RKO (cell line): ENCODE measurements at regions not wholly inside any gene's neighbourhood (a gene's known extent, or its start where the extent isn't known, plus 50 kb on each side); places are given as distances from the start of the nearest gene placed in this dataset.
A peak's percentile ranks its signal among the peaks of the same experiment; 100 is the strongest.

Experiments
- DNase-seq: peaks from one replicate; pipeline ENCODE4 v3.0.0-alpha.2; 2016; ENCODE audit warnings: low spot score

DNA sequence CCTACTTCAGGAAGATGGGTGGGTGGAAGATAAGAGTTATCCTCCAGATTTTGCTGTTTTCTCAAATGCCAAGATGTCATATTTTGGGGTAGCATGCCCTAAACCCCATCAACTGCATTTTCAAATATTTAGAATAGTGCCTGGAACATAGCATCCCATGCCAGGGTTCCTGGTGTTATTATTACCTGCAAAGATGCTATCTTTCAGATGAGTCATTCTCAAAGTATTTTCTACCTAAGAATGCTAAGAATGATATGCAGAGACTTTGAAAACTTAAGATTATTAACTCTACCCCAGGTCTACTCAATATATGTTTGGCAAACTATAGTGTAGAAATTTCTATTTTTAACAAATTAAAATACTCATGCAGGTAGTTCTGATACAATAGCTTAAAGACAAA lies 934.3 kb upstream of the SLIT2 start:
- DNase-seq = no peak

DNA sequence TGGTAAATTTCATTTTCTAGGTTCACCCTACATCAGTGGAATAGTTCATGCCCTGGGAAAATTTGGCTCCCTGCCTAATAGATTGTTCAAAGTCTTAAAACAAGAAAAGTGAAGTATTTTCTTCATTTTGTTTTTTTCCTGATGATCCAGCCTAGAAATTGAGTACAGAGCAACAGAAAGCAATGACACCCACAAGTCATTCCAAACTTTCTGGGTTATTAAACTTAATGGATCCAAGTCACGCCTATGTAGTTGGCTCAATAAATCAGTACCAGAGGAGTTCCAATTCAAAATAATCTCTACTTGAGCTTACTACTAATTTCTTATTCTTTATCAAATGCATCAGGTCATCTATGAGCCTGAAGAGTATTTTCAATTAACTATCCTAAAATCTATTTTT lies 937.6 kb upstream of the SLIT2 start:
- no peak for DNase-seq

DNA sequence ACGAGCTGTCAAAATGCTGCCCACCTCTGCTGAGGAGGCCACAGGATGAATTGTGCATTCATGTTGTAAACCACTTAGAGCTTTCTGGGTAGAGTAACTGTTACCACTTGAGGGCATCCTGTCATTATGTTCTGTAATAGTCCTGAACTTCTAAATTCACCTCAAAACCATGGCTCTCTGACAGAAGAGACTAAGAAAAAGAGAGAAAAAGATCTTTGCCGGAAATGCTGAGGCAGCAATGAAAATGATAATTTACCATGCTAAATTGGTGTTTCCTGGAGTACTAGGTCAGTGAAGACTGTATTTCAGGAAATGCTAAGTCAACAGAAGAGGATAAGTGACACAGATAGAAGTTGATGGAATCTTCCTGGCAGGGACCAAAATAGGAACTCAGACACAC lies 942.3 kb upstream of the SLIT2 start:
- peak; percentile 11 for DNase-seq

DNA sequence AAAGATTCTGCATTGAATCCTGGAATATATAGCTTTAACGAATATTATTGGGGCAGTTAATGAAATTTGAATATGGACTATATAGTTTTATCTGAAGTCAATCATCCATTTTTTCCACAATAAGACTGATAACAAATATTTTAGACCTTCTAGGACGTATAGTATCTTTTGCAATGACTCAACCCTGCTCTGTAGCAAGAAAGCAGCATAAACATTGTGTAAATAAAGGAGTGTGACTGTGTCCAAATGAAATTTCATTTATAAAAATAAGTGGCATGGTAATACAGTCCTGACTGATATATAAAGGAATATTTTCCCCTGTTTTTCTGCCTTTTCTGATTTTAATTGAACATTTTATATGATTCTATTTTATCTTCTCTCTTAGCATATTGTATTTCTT lies 947.7 kb upstream of the SLIT2 start:
- no peak for DNase-seq

DNA sequence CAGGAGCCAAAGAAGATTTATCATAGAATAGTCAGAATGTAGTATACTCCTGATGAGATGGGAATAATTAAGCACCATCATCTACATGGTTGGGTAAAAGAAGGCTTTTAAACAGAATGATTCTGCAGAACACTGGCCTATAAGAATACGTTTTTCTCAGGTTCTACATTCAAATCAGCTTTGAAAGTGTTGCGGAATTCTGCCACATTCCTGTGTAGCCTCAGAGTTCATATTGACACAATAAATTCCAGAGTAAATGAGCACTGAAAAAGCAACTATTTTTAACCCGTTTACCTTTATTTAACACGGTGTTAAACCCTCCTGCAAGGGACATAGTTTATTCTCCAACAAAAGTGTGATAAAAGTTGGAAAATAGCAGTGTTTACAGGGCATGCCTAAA lies 950.2 kb upstream of the SLIT2 start:
- no peak for DNase-seq

GRCh38 chr4:19300213-19300612 lies 951.5 kb upstream of the SLIT2 start:
- no peak for DNase-seq

DNA sequence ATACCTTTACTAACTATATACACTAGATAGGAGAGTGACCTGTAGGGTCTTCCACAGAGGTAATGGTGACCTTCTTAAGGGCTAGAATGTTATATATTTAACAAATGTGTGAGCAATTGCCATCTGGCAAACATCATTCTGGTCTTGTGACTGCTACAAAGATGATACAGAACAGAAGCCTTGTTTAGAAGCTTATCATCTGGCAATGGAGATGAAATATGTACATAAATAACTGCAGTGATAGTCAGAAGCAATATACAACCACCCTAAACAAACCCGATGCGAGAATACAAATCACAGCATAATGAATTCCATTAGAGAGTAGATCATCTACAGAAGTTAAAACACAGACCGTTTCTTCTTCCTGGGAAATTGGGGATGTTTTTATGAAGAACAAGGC lies 952.7 kb upstream of the SLIT2 start:
- no peak for DNase-seq

GRCh38 chr4:19293781-19294180 lies 957.9 kb upstream of the SLIT2 start:
- DNase-seq = no peak

GRCh38 chr4:19293080-19293479 lies 958.6 kb upstream of the SLIT2 start:
- no peak for DNase-seq

- DNase-seq = no peak
These were observed 964.8 kb upstream of the SLIT2 start for GRCh38 chr4:19286924-19287323.

DNA sequence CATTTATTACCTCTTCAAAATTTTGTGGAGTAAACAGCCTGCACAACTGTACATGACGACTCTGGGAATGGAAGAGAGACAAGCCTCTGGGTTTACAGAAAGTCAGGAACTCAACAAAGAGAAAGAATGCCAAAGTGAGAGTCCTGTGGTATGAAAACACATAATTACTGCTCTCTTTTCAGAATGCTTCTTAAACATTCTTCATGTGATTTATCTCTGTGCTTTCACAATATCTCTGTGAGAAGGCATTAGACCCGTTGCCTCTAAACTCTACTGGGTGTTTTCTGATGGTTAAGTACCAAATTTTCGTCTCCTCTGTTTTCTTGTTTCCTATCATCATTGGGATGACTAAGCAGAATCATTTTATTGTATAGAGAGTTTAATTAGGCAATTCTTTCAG lies 966.6 kb upstream of the SLIT2 start:
- no peak for DNase-seq

- no peak for DNase-seq
These were observed 973.0 kb upstream of the SLIT2 start for GRCh38 chr4:19278665-19279064.

DNA sequence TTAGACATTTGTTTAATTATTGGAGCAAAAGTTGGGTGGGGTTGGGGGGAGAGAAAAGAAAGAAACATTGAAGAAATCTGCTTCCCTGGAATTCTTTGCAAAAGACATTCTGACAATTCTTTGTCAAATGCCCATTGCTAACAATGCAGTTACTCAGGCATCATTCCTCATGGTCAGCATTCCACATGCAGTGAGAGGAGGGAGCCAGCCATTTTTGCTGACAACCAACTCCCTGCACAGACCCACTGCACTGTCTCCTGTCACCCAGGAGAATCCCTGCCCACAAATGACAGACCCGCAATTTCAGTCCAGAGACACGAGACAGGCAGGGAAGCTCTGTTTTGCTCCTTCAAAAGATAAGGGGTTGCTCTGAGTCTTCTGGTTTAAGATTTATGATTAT lies 985.1 kb upstream of the SLIT2 start:
- no peak for DNase-seq

- no peak for DNase-seq
These were observed 989.2 kb upstream of the SLIT2 start for GRCh38 chr4:19262467-19262866.

GRCh38 chr4:19260346-19260745 lies 991.4 kb upstream of the SLIT2 start:
- DNase-seq = no peak

DNA sequence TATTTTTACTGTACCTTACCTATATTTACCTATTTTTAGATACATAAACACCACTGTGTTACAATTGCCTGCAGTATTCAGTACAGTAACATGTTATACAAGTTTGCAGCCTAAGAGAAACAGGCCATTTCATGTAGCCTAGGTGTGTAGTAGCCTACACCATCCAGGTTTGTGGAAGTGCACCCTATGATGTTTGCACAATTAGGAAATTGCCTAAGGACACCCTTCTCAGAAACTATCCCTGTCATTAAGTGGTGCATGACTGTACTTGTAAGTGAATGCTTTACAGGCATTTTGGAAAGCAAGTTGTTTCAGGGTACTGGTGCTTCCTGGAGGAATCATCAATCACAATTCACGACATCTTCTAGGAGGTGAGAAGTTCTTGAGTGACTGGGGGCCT lies 991.8 kb upstream of the SLIT2 start:
- DNase-seq = no peak

DNA sequence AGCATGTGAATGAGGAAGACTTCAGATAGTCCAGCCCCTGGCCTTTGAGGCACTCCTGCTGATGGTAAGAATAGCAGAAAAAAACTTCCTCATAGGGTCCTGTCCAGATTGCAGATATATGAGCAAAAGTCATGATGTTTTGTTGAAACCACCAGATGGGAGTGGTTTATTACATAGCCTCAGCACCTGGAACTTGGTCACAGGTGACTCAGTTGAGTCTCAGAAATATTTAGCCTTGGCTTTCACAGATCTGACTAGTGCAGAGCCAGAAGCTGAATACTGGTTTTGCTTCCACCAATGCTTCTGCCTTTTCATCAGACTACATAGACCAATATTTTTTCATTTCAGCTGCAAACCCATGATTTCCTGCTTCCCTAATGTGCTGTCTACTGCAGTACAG lies 994.9 kb upstream of the SLIT2 start:
- no peak for DNase-seq

GRCh38 chr4:19254486-19254885 lies 997.2 kb upstream of the SLIT2 start:
- no peak for DNase-seq

GRCh38 chr4:19248023-19248422 lies 1003.7 kb upstream of the SLIT2 start:
- DNase-seq = no peak

- no peak for DNase-seq
These were observed 1009.8 kb upstream of the SLIT2 start for GRCh38 chr4:19241895-19242294.

DNA sequence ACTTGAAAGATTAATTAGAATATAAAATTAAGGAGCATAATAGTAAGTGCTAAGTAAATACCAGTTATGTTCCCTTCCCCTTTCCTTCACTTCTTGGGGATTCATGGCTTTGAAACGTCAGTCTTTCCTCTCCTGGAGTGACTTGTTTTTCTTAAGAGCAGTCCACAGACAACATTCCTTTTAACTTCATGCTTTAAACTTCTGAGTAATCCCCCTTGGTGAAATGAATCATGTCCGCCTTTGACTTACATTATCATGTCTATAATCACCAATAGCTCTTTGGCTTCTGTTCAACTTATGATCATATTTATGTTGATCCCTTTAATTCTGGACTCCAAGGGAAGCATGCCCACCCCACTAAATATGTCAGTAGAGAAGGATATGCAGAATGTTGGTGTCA lies 1012.1 kb upstream of the SLIT2 start:
- DNase-seq = peak; percentile 18

DNA sequence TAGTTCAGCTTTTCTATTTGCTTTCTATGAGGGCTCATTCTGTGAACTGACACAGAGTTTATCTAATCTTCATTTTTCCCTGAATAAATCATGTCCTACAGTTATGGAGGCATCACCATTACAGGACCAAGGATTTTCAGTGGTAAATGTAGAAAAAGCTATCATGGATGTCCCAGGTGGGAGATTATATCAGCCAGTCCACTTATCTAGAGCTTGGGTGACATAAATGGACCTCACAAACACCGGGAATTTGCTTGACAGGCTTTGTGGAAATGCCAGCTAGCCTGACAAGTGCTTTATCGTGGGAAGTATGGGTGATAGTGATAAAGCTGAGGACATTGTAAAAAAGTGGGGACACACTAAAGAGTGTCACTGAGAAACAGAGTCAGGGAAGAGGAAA lies 1015.2 kb upstream of the SLIT2 start:
- no peak for DNase-seq

GRCh38 chr4:19230906-19231545 lies 1020.7 kb upstream of the SLIT2 start:
- no peak for DNase-seq

DNA sequence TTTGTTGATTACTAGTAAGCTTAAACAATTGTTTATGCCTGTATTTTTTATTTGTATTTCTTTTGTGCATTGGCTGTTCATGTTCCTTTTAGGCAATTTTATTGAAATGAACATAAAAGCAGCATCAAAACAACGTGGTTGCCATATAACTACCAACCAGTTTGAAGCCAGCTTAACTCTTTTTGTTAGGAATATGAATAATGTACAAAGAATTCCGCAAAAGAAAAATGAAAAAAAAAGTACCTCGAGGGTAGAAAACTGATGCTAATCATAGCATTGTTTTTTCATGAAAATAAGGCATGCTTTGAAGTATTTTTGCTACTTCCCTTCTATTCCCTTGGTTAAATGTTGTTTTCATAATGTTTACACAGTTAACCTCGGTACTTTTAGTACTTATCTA lies 1024.0 kb upstream of the SLIT2 start:
- no peak for DNase-seq

DNA sequence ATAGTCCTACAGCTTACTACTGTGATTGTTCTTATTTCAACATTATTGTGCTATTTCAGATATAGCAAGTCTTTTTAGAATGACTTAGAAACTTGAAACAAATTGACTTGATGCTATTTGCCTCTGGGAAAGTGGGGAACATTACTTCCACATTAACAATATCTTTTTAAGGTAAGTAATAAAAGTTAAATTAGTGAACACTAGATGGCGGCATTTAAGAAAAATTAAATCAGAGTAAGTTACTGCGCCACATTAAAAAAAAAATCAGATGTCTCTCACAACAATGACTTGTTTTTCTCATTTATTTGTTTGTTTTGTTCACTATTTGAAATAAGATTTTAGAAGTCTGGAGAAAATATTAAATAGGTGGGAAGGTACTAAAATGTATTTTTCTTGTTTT lies 1026.9 kb upstream of the SLIT2 start:
- peak; percentile 61 for DNase-seq
